ENCODE measurements at regions not wholly inside any gene's neighbourhood (a gene's known extent, or its start where the extent isn't known, plus 50 kb on each side); places are given as distances from the start of the nearest gene placed in this dataset.

- TF ChIP-seq CTCF (conservative IDR thresholded peaks at IDR 0.05 in 1 of 2, IDR thresholded peaks at IDR 0.05 in 1 of 2; ENCODE audit: low read depth in 1 of 2, low read length in 2 of 2) (no peak), EZH2 (IDR thresholded peaks at IDR 0.05; ENCODE audit: low read length, missing control alignments) (no peak)
Measured at GRCh38 chr10:85458324-85458723, 908.3 kb downstream of the GRID1 start.

Measured in fibroblast of lung (primary cell).